NCI-H2081 (cell line): ENCODE measurements at regions not wholly inside any gene's neighbourhood (a gene's known extent, or its start where the extent isn't known, plus 50 kb on each side); places are given as distances from the start of the nearest gene placed in this dataset.
"Not testable (repeated sequence)": the region's sequence is repeated elsewhere in the genome, so short reads cannot be mapped to it uniquely, and the experiment has no call there.

Experiments
- DNase-seq, 2 experiments: peaks; one replicate each; lab custom pipeline; 2025; lab: John Stamatoyannopoulos, UW

GRCh38 chr2:109719871-109720270 is 74.2 kb upstream of the RGPD5 start:
- DNase-seq = no peak

DNA sequence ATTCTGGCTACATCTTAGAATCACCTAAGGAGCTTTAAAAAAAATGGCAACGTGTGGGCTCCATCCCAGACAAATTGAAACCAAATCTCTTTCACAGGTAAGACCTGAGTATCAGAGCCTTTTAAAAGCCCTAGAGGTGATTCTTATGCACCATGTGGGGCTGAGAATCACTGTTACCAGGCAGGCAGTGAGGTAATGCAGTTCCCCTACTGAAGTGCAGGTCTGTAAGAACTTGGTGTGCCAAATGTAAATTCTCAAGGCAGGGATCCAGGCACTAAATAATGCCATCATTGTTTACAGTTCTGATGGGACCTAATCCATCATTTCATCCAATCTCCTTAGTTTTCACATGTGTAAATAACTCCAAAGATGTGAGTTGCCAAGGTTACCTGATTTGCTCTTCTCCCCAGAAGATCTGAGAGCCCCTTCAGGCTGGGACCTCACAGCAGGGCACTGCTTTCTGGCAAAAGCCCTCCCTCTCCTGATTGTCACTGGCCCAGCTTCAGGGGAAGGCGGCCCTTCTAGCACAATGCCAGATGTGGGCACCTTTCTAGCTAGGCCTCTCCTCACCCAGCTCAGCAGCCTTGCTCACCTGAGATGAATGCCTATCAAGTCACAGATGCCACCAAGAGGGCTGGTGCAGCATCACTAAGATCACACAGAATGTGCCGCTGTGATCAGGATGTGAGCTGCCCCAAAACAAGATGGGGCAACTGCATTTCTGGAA is 73.6 kb upstream of the RGPD5 start:
- DNase-seq = no peak

DNA sequence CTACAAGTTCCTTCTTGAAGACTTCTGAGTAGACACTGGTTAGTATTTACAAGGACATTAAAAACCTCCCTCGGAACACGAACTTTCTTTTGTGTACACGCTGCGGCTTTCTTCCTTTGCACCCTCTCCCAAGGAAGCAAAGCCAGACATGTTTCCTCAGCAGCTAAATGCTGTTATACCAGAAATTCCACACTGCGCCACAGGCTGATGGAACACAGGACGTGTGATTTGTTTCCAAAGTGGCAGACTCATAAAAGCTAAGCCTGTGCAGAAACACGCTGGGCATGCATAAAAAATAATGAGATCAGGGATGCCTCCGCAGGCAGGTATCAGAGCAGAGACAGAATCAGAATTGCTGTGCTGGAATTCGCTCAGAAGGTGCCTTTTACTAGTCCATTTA is 73.0 kb upstream of the RGPD5 start:
- DNase-seq = no peak

GRCh38 chr2:109721626-109722025 is 72.5 kb upstream of the RGPD5 start:
- no peak for DNase-seq

GRCh38 chr2:109722026-109722425 is 72.1 kb upstream of the RGPD5 start:
- peak in 1 of 2 experiments; percentile 11 for DNase-seq

DNA sequence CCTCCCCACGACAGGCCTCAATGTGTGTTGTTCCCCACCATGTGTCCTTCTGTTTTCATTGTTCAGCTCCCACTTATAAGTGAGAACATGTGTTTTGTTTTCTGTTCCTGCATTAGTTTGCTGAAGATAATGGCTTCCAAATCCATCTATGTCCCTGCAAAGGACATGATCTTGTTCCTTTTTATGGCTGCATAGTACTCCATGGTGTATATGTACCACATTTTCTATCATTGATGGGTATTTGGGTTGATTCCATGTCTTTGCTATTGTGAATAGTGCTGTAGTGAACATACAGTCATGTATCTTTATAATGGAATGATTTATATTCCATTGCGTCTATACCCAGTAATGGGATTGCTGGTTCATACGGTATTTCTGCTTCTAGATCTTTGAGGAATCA is 71.5 kb upstream of the RGPD5 start:
- DNase-seq = not testable (repeated sequence)

DNA sequence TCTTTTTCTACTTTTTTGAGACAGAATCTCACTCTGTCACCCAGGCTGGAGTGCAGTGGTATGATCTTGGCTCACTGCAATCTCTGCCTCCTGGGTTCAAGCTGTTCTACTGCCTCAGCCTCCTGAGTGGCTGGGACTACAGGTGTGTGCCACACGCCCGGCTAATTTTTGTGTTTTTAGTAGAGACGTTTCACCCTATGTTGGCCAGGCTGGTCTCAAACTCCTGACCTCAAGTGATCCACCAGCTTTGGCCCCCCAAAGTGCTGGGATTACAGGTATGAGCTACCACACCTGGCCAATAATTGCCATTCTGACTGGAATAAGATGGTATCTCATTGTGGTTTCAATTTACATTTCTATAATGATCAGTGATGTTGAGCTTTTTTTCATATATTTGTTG is 71.0 kb upstream of the RGPD5 start:
- not testable (repeated sequence) for DNase-seq

GRCh38 chr2:109724533-109725460 is 69.3 kb upstream of the RGPD5 start:
- no peak for DNase-seq

DNA sequence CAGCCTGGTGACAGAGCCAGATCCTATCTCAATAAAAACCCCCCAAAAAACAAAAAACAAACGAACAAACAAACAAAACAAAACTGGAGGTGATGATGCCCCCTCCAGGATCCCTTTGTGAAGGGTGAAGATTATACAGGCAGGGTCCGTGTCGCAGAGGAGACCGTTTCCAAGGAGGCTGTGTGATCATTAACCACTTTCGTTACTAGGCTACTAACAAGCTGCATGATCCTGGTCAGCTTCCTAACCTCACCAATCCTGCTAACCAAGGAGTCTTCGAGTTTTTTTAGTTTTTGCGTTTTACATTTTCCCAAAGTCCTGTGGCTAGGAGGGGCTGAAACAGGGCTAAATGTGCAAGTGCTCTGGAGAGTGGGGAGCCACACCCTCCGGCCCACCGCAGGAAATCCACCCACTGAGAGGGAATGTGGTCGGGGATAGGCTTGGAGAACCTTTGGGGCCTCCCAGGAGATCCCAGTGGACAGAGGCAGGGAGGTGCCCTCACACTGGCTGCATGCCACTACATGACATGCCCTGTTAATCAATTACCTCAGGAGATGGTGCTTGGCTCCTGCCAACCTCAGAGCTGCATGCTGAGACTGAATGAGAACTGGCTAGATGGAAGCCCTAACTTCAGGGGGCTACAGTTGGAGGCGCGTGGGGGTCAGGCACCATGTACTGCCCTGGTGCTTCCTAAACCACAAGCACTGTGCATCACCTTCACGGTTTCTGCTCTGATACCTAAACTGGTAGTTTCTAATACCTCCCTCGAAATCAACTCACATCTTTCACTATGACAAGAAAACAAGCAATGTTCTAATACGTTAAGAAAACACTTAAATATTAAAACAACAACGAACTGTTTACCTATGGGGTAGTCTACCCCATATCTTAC is 67.5 kb upstream of the RGPD5 start:
- no peak for DNase-seq

DNA sequence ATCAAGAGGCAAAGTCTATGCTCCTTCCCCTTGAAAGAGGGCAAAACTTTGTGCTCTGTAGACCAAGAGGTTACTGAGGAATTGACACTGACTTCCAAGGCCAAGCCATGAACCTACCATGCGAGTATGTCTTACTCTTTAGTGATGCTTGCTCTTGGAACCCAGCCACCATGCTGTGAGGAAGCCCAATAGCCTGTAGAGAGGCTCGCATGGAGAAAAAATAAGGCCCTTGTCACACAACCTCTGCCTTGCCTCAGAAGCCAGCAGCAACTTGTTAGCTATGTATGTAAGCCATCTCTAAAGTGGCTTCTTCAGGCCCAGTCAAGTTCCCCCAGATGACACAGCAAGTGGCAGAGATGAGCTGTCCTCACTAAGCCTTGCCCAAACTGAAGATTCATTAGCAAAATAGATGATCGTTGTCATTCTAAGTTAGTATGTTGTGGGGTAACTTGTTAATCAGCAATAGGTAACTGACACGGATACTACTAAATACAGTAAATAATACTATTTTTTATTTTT is 66.1 kb upstream of the RGPD5 start:
- DNase-seq = no peak

- DNase-seq = not testable (repeated sequence)
Measured at GRCh38 chr2:109733746-109734145, 60.4 kb upstream of the RGPD5 start.

DNA sequence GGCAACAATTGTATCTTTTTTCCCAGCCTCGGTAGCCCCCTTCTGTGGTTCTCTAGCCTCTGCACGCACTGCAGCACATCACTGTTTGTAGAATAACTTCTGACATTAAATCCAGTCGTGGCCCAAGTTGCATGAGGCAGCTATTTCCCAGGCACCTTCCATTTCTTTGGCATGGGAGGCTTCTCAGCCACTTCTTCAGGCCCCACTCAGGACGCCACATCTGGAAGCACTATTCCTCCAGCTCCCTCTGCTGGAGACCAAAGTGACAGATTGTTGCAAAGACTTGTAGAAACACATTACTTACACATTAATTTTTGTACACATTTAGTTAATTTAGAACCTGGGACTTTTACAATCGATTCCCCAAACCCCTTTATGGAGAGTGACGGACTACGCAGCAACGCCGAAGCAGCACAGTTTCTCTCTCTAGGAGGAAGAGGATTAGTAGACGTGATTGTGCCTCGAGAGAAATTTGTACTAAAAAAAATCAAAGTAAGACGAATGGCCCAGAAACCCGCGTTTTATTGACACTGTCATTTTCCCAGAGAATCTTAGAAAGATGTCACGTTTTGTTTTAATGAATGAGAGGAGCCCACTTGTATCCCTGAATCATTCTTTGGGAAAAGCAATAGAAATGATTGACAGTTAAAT is 57.8 kb upstream of the RGPD5 start:
- peak in 1 of 2 experiments; percentile 46 for DNase-seq
